ENCODE measurements at regions not wholly inside any gene's neighbourhood (a gene's known extent, or its start where the extent isn't known, plus 50 kb on each side); places are given as distances from the start of the nearest gene placed in this dataset.

GRCh38 chr2:23293731-23294130 lies 91.2 kb upstream of the KLHL29 start:
- no peak for FAIRE-seq

GRCh38 chr2:23294238-23294637 lies 90.7 kb upstream of the KLHL29 start:
- FAIRE-seq = no peak

- no peak for FAIRE-seq
These were observed 88.3 kb upstream of the KLHL29 start for GRCh38 chr2:23296691-23297090.

- no peak for FAIRE-seq
These were observed 87.9 kb upstream of the KLHL29 start for GRCh38 chr2:23297112-23297511.

- FAIRE-seq = no peak
These were observed 86.4 kb upstream of the KLHL29 start for GRCh38 chr2:23298551-23298950.

GRCh38 chr2:23299476-23300195 lies 85.3 kb upstream of the KLHL29 start:
- FAIRE-seq = no peak

- FAIRE-seq = no peak
These were observed 83.8 kb upstream of the KLHL29 start for GRCh38 chr2:23301136-23301535.

- no peak for FAIRE-seq
These were observed 82.4 kb upstream of the KLHL29 start for GRCh38 chr2:23302591-23302990.

- FAIRE-seq = no peak
These were observed 78.6 kb upstream of the KLHL29 start for GRCh38 chr2:23306401-23306800.

- no peak for FAIRE-seq
These were observed 73.8 kb upstream of the KLHL29 start for GRCh38 chr2:23311186-23311585.

GRCh38 chr2:23312996-23313606 lies 71.9 kb upstream of the KLHL29 start:
- no peak for FAIRE-seq

GRCh38 chr2:23314687-23315086 lies 70.3 kb upstream of the KLHL29 start:
- FAIRE-seq = no peak

- FAIRE-seq = no peak
These were observed 64.9 kb upstream of the KLHL29 start for GRCh38 chr2:23320058-23320457.

- FAIRE-seq = no peak
These were observed 63.2 kb upstream of the KLHL29 start for GRCh38 chr2:23321751-23322150.

- FAIRE-seq = no peak
These were observed 62.3 kb upstream of the KLHL29 start for GRCh38 chr2:23322567-23323197.

- FAIRE-seq = no peak
These were observed 61.6 kb upstream of the KLHL29 start for GRCh38 chr2:23323198-23323916.

GRCh38 chr2:23323917-23324680 lies 60.9 kb upstream of the KLHL29 start:
- no peak for FAIRE-seq

GRCh38 chr2:23326330-23326729 lies 58.6 kb upstream of the KLHL29 start:
- no peak for FAIRE-seq

GRCh38 chr2:23327416-23327815 lies 57.6 kb upstream of the KLHL29 start:
- no peak for FAIRE-seq

GRCh38 chr2:23327887-23328286 lies 57.1 kb upstream of the KLHL29 start:
- FAIRE-seq = no peak

- no peak for FAIRE-seq
These were observed 54.8 kb upstream of the KLHL29 start for GRCh38 chr2:23330214-23330613.

All from A204.1 (cell line).